ENCODE measurements at regions not wholly inside any gene's neighbourhood (a gene's known extent, or its start where the extent isn't known, plus 50 kb on each side); places are given as distances from the start of the nearest gene placed in this dataset.

GRCh38 chr3:15941958-15942357, 144.2 kb upstream of the ANKRD28 start:
- intact Hi-C loops (cut with DNase I; ENCODE audit: low total_unique reads), result no loop called here
- no peak for DNase-seq
- H3K9me3 ChIP-seq, result no peaks in the 10 kb centered on the region
- H3K27ac ChIP-seq, result no peak overlapping the region
- no peaks in the 10 kb centered on the region for H3K27me3 ChIP-seq
- no peak overlapping the region for H3K4me3 ChIP-seq
- H3K36me3 ChIP-seq, result no peaks in the 10 kb centered on the region
- no peaks in the 10 kb centered on the region for H3K4me1 ChIP-seq
- TF ChIP-seq POLR2A (IDR thresholded peaks at IDR 0.05) (no peak), CTCF (IDR thresholded peaks at IDR 0.05) (no peak)

- Histone ChIP-seq H3K27ac (no peak overlapping the region), H3K27me3 (no peaks in the 10 kb centered on the region), H3K9me3 (no peaks in the 10 kb centered on the region), H3K36me3 (no peaks in the 10 kb centered on the region), H3K4me1 (no peaks in the 10 kb centered on the region), H3K4me3 (no peak overlapping the region)
- no peak for DNase-seq
- TF ChIP-seq CTCF (IDR thresholded peaks at IDR 0.05) (no peak), POLR2A (IDR thresholded peaks at IDR 0.05) (no peak)
- intact Hi-C loops (cut with DNase I; ENCODE audit: low total_unique reads), result no loop called here
Measured at GRCh38 chr3:15942462-15942861, 144.7 kb upstream of the ANKRD28 start.

GRCh38 chr3:15942936-15943335, 145.2 kb upstream of the ANKRD28 start:
- H3K36me3 ChIP-seq, result no peaks in the 10 kb centered on the region
- DNase-seq, result no peak
- no peaks in the 10 kb centered on the region for H3K9me3 ChIP-seq
- no peak overlapping the region for H3K27ac ChIP-seq
- H3K4me3 ChIP-seq, result no peak overlapping the region
- intact Hi-C loops (cut with DNase I; ENCODE audit: low total_unique reads), result no loop called here
- no peaks in the 10 kb centered on the region for H3K4me1 ChIP-seq
- H3K27me3 ChIP-seq, result no peaks in the 10 kb centered on the region
- TF ChIP-seq POLR2A (IDR thresholded peaks at IDR 0.05) (no peak), CTCF (IDR thresholded peaks at IDR 0.05) (no peak)

- H3K27me3 ChIP-seq, result no peaks in the 10 kb centered on the region
- DNase-seq, result no peak
- no peak overlapping the region for H3K27ac ChIP-seq
- H3K4me3 ChIP-seq, result no peak overlapping the region
- H3K4me1 ChIP-seq, result no peaks in the 10 kb centered on the region
- no peaks in the 10 kb centered on the region for H3K36me3 ChIP-seq
- TF ChIP-seq POLR2A (IDR thresholded peaks at IDR 0.05), result no peak
- no peak for TF ChIP-seq CTCF (IDR thresholded peaks at IDR 0.05)
- intact Hi-C loops (cut with DNase I; ENCODE audit: low total_unique reads), result no loop called here
- H3K9me3 ChIP-seq, result no peaks in the 10 kb centered on the region
Measured at GRCh38 chr3:15948388-15948787, 150.6 kb upstream of the ANKRD28 start.

- DNase-seq, result no peak
- Histone ChIP-seq H3K4me1 (no peaks in the 10 kb centered on the region), H3K9me3 (no peaks in the 10 kb centered on the region), H3K27me3 (no peaks in the 10 kb centered on the region), H3K36me3 (no peaks in the 10 kb centered on the region), H3K4me3 (no peak overlapping the region), H3K27ac (no peak overlapping the region)
- intact Hi-C loops (cut with DNase I; ENCODE audit: low total_unique reads), result no loop called here
- no peak for TF ChIP-seq POLR2A (IDR thresholded peaks at IDR 0.05)
- TF ChIP-seq CTCF (IDR thresholded peaks at IDR 0.05), result no peak
Measured at GRCh38 chr3:15952543-15953175, 154.9 kb upstream of the ANKRD28 start.

Measured in uterus (tissue), 3 donors.